Naive thymus-derived CD4-positive, alpha-beta T cell (primary cell): ENCODE measurements at regions not wholly inside any gene's neighbourhood (a gene's known extent, or its start where the extent isn't known, plus 50 kb on each side); places are given as distances from the start of the nearest gene placed in this dataset.

Experiments
- ATAC-seq: fragments of 150-1000 bp; cut with Tn5 transposase; 2 replicates; pipeline ENCODE4 v1.10.0; 2021; ENCODE audit warnings: mild to moderate bottlenecking, moderate library complexity
- CTCF ChIA-PET: fragments of 350-600 bp; sonication (Branson Sonifier 250); formaldehyde crosslinking; loops from one replicate; lab custom pipeline; 2021; ENCODE audit warnings: antibody characterized with exemption; lab: Charles Lee
- POLR2A ChIA-PET: fragments of 350-600 bp; sonication (Branson Sonifier 250); formaldehyde crosslinking; loops from one replicate; lab custom pipeline; 2021; ENCODE audit warnings: antibody characterized with exemption, inconsistent platforms; lab: Charles Lee
- DNase-seq, 9 donors: peaks; one replicate each; pipeline versions ENCODE4 v3.0.0 to v3.0.0-alpha.2; 2020 to 2022; ENCODE audit warnings: mixed read lengths in 1 of 9
- H3K27ac ChIP-seq: one replicate; pipeline ENCODE4 v1.7.0; 2013; ENCODE audit warnings: mild to moderate bottlenecking, low read depth, low read length, moderate library complexity
- H3K27me3 ChIP-seq, 2 donors: one replicate each; pipeline ENCODE4 v1.7.0; 2013; ENCODE audit warnings: low read length in 2 of 2, mild to moderate bottlenecking in 2 of 2, moderate library complexity in 2 of 2; ENCODE audit not compliant: control insufficient read depth in 2 of 2, insufficient read depth in 2 of 2
- H3K36me3 ChIP-seq, 3 experiments: 1 replicate in 2 of 3; 2 replicates in 1 of 3; pipeline ENCODE4 v1.7.0; 2013; ENCODE audit warnings: low read length in 3 of 3, mild to moderate bottlenecking in 3 of 3, moderate library complexity in 1 of 3; ENCODE audit not compliant: insufficient read depth in 3 of 3, control insufficient read depth in 2 of 3
- H3K4me1 ChIP-seq, 2 donors: one replicate each; pipeline ENCODE4 v1.7.0; 2013; ENCODE audit warnings: low read length in 2 of 2, mild to moderate bottlenecking in 2 of 2, moderate library complexity in 1 of 2; ENCODE audit not compliant: control insufficient read depth in 2 of 2, insufficient read depth in 2 of 2
- H3K4me3 ChIP-seq: 2 replicates; pipeline ENCODE4 v1.7.0; 2013; ENCODE audit warnings: mild to moderate bottlenecking, low read length
- H3K9me3 ChIP-seq, 3 experiments: 1 replicate in 2 of 3; 2 replicates in 1 of 3; pipeline ENCODE4 v1.7.0; 2013; ENCODE audit warnings: low read length in 3 of 3; ENCODE audit not compliant: control insufficient read depth in 2 of 3
- H3K27ac Mint-ChIP-seq, 9 donors: one replicate each; pipeline ENCODE4 v1.8.0; 2020 to 2022; ENCODE audit warnings: mixed read lengths in 9 of 9, mild to moderate bottlenecking in 8 of 9, moderate library complexity in 5 of 9, inconsistent platforms in 2 of 9
- H3K27me3 Mint-ChIP-seq, 5 donors: one replicate each; pipeline ENCODE4 v1.8.0; 2021 to 2022; ENCODE audit warnings: mixed read lengths in 5 of 5, mild to moderate bottlenecking in 1 of 5
- H3K36me3 Mint-ChIP-seq, 5 donors: one replicate each; pipeline ENCODE4 v1.8.0; 2020 to 2022; ENCODE audit warnings: mixed read lengths in 5 of 5, mild to moderate bottlenecking in 3 of 5, inconsistent platforms in 1 of 5
- H3K4me1 Mint-ChIP-seq, 7 donors: one replicate each; pipeline ENCODE4 v1.8.0; 2020 to 2022; ENCODE audit warnings: mixed read lengths in 7 of 7, mild to moderate bottlenecking in 3 of 7, inconsistent platforms in 1 of 7
- H3K4me3 Mint-ChIP-seq, 10 donors: one replicate each; pipeline ENCODE4 v1.8.0; 2020 to 2022; ENCODE audit warnings: mild to moderate bottlenecking in 10 of 10, mixed read lengths in 10 of 10, moderate library complexity in 6 of 10, inconsistent platforms in 2 of 10
- H3K9me3 Mint-ChIP-seq, 11 donors: one replicate each; pipeline ENCODE4 v1.8.0; 2020 to 2022; ENCODE audit warnings: mixed read lengths in 11 of 11, mild to moderate bottlenecking in 4 of 11, inconsistent platforms in 1 of 11, moderate library complexity in 1 of 11
- intact Hi-C, 2 donors: fragments of 100-400 bp; cut with micrococcal nuclease; formaldehyde crosslinking; loops; one replicate each; pipeline ENCODE4 v1.15.1; 2023

- Mint-ChIP-seq H3K4me1 (no peaks in the 10 kb centered on the region), H3K9me3 (peaks cover 0 to 24% (median 10%) of the 10 kb centered on the region in 11 donors), H3K4me3 (no peak overlapping the region), H3K36me3 (no peaks in the 10 kb centered on the region), H3K27ac (no peak overlapping the region), H3K27me3 (no peaks in the 10 kb centered on the region)
- H3K27me3 ChIP-seq: no peaks in the 10 kb centered on the region
- H3K9me3 ChIP-seq: no peaks in the 10 kb centered on the region
- no peaks in the 10 kb centered on the region for H3K4me1 ChIP-seq
- no peak overlapping the region for H3K4me3 ChIP-seq
- ATAC-seq (no peak), DNase-seq (no peak)
- H3K36me3 ChIP-seq: no peaks in the 10 kb centered on the region
- intact Hi-C loops: no loop called here
- CTCF ChIA-PET: interaction anchor here (0.7 kb wide), 1 partner anchor 1086 kb away, joined by 8 read pairs; no protein-coding TSS in a partner anchor
- H3K27ac ChIP-seq: no peak overlapping the region
- POLR2A ChIA-PET: no interaction called here
Observed at GRCh38 chr1:104979651-104980050, 1230.0 kb downstream of the AMY1C start.

GRCh38 chr1:104987210-104987609 is 1237.5 kb downstream of the AMY1C start:
- intact Hi-C loops: no loop called here
- no peaks in the 10 kb centered on the region for H3K36me3 ChIP-seq
- H3K9me3 ChIP-seq: no peaks in the 10 kb centered on the region
- no peak for ATAC-seq
- no peaks in the 10 kb centered on the region for H3K36me3 Mint-ChIP-seq
- no peak overlapping the region for H3K27ac Mint-ChIP-seq
- POLR2A ChIA-PET: no interaction called here
- H3K27me3 ChIP-seq: no peaks in the 10 kb centered on the region
- H3K9me3 Mint-ChIP-seq: peaks cover 3 to 22% (median 11%) of the 10 kb centered on the region in 11 donors
- no peaks in the 10 kb centered on the region for H3K4me1 Mint-ChIP-seq
- no peak overlapping the region for H3K4me3 Mint-ChIP-seq
- H3K27me3 Mint-ChIP-seq: no peaks in the 10 kb centered on the region
- H3K4me1 ChIP-seq: no peaks in the 10 kb centered on the region
- no peak overlapping the region for H3K4me3 ChIP-seq
- DNase-seq: no peak
- no peak overlapping the region for H3K27ac ChIP-seq
- CTCF ChIA-PET: interaction anchor here (0.7 kb wide), 1 partner anchor 199 kb away, joined by 3 read pairs; no protein-coding TSS in a partner anchor

GRCh38 chr1:104989012-104989411 is 1239.3 kb downstream of the AMY1C start:
- no peak for ATAC-seq
- Histone ChIP-seq H3K4me3 (no peak overlapping the region), H3K4me1 (no peaks in the 10 kb centered on the region), H3K27me3 (no peaks in the 10 kb centered on the region), H3K36me3 (no peaks in the 10 kb centered on the region), H3K27ac (no peak overlapping the region), H3K9me3 (no peaks in the 10 kb centered on the region)
- H3K27ac Mint-ChIP-seq: no peak overlapping the region
- no peaks in the 10 kb centered on the region for H3K4me1 Mint-ChIP-seq
- ChIA-PET POLR2A (no interaction called here), CTCF (no interaction called here)
- no peak for DNase-seq
- H3K9me3 Mint-ChIP-seq: peaks cover 2 to 16% (median 9%) of the 10 kb centered on the region in 11 donors
- no peak overlapping the region for H3K4me3 Mint-ChIP-seq
- H3K27me3 Mint-ChIP-seq: no peaks in the 10 kb centered on the region
- H3K36me3 Mint-ChIP-seq: no peaks in the 10 kb centered on the region
- intact Hi-C loops: no loop called here

DNA sequence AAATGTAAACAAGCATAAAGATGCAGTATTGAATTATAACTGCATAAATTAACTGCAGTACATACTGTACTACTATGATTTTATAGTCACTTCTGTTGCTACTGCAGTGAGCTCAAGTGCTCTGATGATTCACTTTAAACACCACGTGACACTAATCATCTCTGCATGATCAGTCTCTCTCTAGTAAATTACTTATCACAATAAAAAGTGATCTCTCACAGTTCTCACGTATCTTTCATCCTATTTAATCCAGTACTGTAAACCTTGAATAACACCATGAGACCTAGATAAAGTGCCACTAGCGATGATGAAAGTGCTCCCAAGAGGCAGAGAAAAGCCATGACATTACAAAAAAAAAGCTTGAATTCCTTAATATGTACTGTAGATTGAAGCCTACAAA is 1242.0 kb downstream of the AMY1C start:
- H3K9me3 ChIP-seq: no peaks in the 10 kb centered on the region
- H3K4me1 ChIP-seq: no peaks in the 10 kb centered on the region
- CTCF ChIA-PET: no interaction called here
- H3K27ac ChIP-seq: no peak overlapping the region
- Mint-ChIP-seq H3K4me1 (no peaks in the 10 kb centered on the region), H3K36me3 (no peaks in the 10 kb centered on the region), H3K9me3 (peaks cover 0 to 23% (median 5%) of the 10 kb centered on the region in 11 donors), H3K27me3 (no peaks in the 10 kb centered on the region), H3K4me3 (no peak overlapping the region), H3K27ac (no peak overlapping the region)
- DNase-seq (no peak), ATAC-seq (no peak)
- no peak overlapping the region for H3K4me3 ChIP-seq
- H3K27me3 ChIP-seq: no peaks in the 10 kb centered on the region
- POLR2A ChIA-PET: no interaction called here
- intact Hi-C loops: no loop called here
- no peaks in the 10 kb centered on the region for H3K36me3 ChIP-seq

DNA sequence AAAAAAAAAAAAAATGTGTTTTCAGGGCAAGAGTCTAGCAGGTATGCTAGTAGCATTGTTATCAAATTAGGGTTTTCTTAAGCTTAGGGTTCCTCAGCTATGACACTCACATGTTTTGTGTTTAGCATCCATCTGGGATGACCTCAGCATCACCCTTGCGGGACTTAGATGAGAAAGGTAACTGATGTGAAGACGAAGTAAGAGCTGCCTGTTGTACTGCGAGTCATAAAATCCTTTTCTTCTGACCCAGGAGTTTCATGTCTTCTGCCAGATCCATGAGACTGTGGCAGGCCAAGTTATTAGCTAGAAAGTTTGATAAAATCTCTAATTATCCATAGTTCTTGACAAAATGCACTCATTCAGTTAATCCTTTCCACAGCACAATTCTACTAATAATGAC is 1251.1 kb downstream of the AMY1C start:
- CTCF ChIA-PET: no interaction called here
- intact Hi-C loops: no loop called here
- H3K9me3 Mint-ChIP-seq: peaks cover 0 to 13% (median 3%) of the 10 kb centered on the region in 11 donors

GRCh38 chr1:105004515-105004914 is 1254.8 kb downstream of the AMY1C start:
- H3K27me3 ChIP-seq: no peaks in the 10 kb centered on the region
- H3K4me1 Mint-ChIP-seq: no peaks in the 10 kb centered on the region
- peaks cover 0 to 4% (median 0%) of the 10 kb centered on the region in 5 donors for H3K36me3 Mint-ChIP-seq
- H3K4me1 ChIP-seq: no peaks in the 10 kb centered on the region
- intact Hi-C loops: no loop called here
- H3K4me3 ChIP-seq: no peak overlapping the region
- H3K27ac Mint-ChIP-seq: no peak overlapping the region
- no peaks in the 10 kb centered on the region for H3K36me3 ChIP-seq
- DNase-seq: no peak
- POLR2A ChIA-PET: no interaction called here
- ATAC-seq: no peak
- CTCF ChIA-PET: no interaction called here
- H3K9me3 Mint-ChIP-seq: peaks cover 0 to 13% (median 2%) of the 10 kb centered on the region in 11 donors
- no peak overlapping the region for H3K27ac ChIP-seq
- no peak overlapping the region for H3K4me3 Mint-ChIP-seq
- H3K27me3 Mint-ChIP-seq: no peaks in the 10 kb centered on the region
- peaks cover 0 to 4% (median 0%) of the 10 kb centered on the region in 3 experiments for H3K9me3 ChIP-seq

More for the DNA sequence above, 1251.1 kb downstream of the AMY1C start:
- H3K4me1 Mint-ChIP-seq: no peaks in the 10 kb centered on the region
- H3K27me3 ChIP-seq: no peaks in the 10 kb centered on the region
- no peaks in the 10 kb centered on the region for H3K36me3 ChIP-seq
- no peak overlapping the region for H3K4me3 Mint-ChIP-seq
- peaks cover 0 to 3% (median 0%) of the 10 kb centered on the region in 3 experiments for H3K9me3 ChIP-seq
- H3K4me3 ChIP-seq: no peak overlapping the region
- no peaks in the 10 kb centered on the region for H3K27me3 Mint-ChIP-seq
- H3K27ac Mint-ChIP-seq: no peak overlapping the region
- DNase-seq: no peak
- H3K36me3 Mint-ChIP-seq: no peaks in the 10 kb centered on the region
- H3K4me1 ChIP-seq: no peaks in the 10 kb centered on the region
- no peak overlapping the region for H3K27ac ChIP-seq
- POLR2A ChIA-PET: no interaction called here
- ATAC-seq: no peak

- CTCF ChIA-PET: no interaction called here
- H3K36me3 Mint-ChIP-seq: peaks cover 0 to 4% (median 0%) of the 10 kb centered on the region in 5 donors
- H3K4me1 Mint-ChIP-seq: no peaks in the 10 kb centered on the region
- Histone ChIP-seq H3K27me3 (no peaks in the 10 kb centered on the region), H3K27ac (no peak overlapping the region), H3K9me3 (peaks cover 0 to 4% (median 0%) of the 10 kb centered on the region in 3 experiments), H3K4me1 (no peaks in the 10 kb centered on the region), H3K4me3 (no peak overlapping the region), H3K36me3 (no peaks in the 10 kb centered on the region)
- intact Hi-C loops: no loop called here
- H3K27me3 Mint-ChIP-seq: no peaks in the 10 kb centered on the region
- POLR2A ChIA-PET: no interaction called here
- H3K4me3 Mint-ChIP-seq: no peak overlapping the region
- ATAC-seq (no peak), DNase-seq (no peak)
- H3K9me3 Mint-ChIP-seq: peaks cover 0 to 11% (median 2%) of the 10 kb centered on the region in 11 donors
- H3K27ac Mint-ChIP-seq: no peak overlapping the region
Observed at GRCh38 chr1:105005594-105006195, 1256.0 kb downstream of the AMY1C start.
